GM18868 (cell line): ENCODE measurements at regions not wholly inside any gene's neighbourhood (a gene's known extent, or its start where the extent isn't known, plus 50 kb on each side); places are given as distances from the start of the nearest gene placed in this dataset.

Source experiments
- ATAC-seq: cut with Tn5 transposase; IDR thresholded peaks from one replicate; pipeline ENCODE4 v1.9.1; 2021; ENCODE audit warnings: mild to moderate bottlenecking, moderate library complexity; ENCODE audit not compliant: unreplicated experiment

DNA sequence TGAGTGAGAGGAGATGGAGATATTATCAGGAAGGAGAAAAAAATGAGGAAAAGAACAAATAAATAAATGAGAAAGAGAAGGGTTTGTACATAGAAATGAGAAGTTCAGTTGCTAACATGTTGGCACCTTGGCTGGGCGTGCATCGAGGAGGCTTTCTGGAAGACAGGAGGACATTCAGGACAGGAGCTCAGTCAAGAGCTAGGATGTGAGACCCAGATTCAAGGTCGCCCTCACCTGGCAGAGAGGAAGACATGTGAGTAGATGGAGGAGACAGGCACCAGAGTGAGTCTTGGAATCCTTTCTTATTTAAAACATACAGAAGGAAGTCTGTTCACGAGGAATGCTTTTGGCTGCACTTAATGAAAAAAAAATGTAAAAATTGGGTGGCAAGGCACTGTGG is 640.9 kb downstream of the NPHP4 start:
- ATAC-seq = no peak

DNA sequence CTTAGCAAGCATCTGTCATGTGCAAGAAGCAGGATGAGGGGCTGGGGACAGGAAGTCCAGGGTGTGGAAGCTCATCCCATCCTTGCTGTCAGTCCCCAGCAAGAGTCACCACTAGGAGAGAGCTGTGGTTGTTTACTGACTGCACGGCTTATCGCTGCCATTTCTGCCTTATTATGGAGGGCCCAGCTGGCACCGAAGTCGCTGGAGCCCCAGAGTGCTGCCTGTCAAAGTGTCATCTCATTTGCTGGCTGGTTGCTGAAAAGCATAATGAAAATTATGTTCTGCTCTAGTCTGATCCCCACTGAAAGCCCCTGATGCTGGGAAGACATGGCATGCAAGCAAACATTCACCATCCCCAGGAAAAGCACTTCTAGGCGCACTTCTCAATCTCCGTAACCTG is 642.7 kb downstream of the NPHP4 start:
- ATAC-seq = no peak

DNA sequence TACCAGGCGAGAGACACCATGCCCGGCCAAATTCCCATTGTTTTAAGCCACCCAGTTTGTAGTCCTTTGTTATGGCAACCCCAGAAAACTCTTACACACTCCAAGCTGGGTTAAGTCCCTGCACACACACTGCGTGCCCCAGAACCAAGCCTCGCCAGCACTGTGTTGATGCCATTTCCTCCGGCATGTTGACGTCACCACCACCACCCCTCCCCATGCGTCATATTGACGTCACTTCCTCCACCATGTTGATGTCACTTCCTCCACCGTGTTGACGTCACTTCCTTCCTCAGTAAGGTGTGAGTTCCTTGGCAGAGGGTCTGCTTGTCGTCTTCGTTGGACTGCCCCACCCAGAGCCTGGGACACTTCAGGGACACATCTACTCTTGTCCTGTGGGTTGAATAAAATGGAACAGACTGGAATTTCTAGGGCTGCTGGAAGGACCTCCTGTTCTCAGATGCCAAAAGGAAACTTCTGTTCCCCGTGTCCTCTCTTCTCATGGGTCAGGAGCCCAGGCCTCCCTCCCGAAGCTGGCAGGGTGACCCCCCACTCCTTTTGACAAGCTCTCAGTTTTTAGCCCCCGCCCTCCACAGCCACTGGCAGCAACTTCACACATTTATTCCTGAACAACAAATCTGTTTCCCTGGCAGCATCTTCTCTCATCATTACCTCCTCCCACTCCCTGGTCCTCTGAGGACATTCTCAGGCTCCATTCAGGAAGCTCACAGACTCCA is 643.3 kb downstream of the NPHP4 start:
- ATAC-seq = no peak

- no peak for ATAC-seq
Observed at GRCh38 chr1:5347726-5348125, 644.5 kb downstream of the NPHP4 start.

- ATAC-seq = no peak
Observed at GRCh38 chr1:5345556-5345955, 646.7 kb downstream of the NPHP4 start.

GRCh38 chr1:5343256-5344020 is 648.8 kb downstream of the NPHP4 start:
- ATAC-seq = no peak

DNA sequence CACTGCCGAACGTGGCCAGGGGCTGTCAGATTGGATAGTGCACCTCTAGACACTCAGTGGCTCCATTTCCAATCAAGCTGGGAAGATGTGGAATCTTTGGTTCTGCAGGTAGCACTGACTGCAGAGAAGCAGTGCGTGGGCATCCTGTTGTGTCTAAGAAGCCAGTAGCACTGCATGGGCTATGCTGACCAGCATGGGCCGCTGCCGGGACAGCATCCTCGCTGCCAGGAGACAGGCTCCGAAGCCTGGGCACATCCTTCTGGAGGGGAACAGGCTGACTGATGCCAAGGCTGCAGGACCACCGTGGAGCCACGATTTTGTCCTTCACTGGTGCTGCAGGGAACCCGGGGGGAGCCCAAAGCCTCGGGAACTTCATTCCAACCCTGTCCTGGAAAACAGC is 649.4 kb downstream of the NPHP4 start:
- ATAC-seq = no peak

- ATAC-seq = no peak
Observed at GRCh38 chr1:5342172-5342571, 650.1 kb downstream of the NPHP4 start.

GRCh38 chr1:5341471-5341870 is 650.8 kb downstream of the NPHP4 start:
- no peak for ATAC-seq

DNA sequence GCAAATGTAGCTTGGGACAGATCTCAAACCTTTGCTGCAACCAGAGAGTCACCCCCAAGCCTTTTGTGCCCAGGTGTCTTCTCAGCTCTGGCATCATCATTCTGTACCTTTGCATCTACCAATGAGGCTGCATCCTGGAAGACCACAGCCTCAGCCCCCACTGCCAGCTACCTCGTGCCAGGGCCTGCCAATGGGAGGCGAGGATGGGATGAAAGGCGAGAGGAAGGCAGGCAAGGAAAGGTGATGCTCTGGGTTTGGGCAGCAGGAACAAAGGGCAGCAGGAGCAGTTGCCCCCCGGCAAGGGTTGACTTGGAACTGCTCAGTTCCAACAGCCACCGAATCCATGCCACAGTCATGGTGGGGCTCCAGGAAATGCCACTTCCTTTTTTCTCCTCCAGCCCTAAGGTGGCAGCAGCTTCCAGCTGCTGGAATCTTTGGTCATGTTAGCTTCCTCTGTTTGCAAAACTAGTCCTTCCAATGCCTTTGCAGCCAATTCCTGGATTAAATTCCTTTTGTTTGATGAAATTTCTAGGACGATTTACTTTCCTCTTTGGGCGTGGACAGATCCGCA is 651.6 kb downstream of the NPHP4 start:
- ATAC-seq = no peak

GRCh38 chr1:5338466-5338865 is 653.8 kb downstream of the NPHP4 start:
- no peak for ATAC-seq

DNA sequence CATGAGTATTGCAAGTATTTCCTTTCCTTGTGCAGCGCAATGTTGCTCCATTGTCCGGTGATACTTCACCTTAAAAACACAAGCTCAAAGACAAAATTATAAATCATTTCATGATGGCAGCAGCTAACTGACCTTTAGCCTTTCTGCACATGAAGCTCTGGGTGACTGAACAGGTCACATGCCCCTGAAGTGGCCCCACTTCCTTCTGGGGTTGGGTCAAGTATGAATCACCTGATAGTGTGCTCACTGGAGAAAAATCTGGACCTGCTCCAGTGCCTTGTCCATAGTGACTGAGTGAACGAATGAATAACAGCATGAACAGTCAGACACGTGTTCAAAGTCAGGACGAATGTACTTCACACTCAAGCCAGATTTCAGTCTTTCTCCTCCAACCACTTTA is 658.9 kb downstream of the NPHP4 start:
- ATAC-seq = no peak

DNA sequence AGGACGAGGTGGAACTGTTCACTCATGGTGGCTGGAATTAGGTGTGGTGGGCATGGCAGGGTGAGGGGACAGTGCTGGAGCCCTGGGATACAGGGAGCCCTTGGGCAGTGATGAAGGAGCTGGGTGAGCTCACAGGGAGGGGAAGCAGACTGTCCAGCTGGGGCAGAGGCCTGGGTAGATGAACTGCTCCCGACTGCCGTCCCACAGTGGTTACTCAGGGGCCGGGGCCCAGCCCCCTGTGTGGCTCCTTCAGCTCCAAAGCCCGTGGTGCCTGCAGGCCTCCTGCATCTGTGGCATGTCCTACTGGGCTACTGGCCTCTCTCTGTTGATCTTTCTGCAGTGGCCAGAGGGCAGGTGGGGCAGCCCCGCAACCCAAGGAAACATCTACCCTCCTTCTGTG is 661.1 kb downstream of the NPHP4 start:
- ATAC-seq = no peak

DNA sequence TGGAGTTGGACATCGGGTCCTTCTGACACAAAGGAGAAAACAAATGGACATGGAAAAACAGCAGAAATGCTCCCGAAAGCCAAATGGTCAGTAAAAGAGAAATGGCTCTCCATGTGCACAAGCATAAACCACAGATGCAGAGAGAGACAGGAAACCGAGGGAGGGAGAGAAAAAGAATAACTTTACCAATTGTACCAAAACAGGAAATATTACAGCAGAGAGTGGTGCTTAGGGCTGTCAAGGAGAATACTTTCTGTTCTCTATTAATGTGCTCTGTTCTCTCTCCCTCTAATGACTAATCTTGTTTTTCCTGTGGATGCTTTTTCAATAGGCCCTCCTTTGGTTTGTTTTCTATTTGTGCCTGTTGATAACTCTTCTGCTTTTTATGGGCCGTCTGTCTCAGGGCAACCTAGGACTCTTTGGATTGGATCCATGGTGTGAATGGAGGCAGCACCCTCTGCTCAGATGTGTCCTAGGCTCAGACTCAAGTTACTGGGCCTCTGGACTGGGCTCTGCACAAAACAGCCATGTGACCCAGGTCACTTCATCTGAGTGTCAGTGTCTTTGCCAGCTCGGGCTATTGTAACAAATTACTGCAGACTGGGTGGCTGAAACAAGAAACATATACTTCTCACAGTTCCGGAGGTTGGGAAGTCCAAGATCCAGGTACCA is 663.0 kb downstream of the NPHP4 start:
- ATAC-seq = no peak

GRCh38 chr1:5324883-5325282 is 667.3 kb downstream of the NPHP4 start:
- no peak for ATAC-seq

- no peak for ATAC-seq
Observed at GRCh38 chr1:5318143-5318816, 663.9 kb downstream of the AJAP1 start.

- no peak for ATAC-seq
Observed at GRCh38 chr1:5317391-5317790, 663.0 kb downstream of the AJAP1 start.

DNA sequence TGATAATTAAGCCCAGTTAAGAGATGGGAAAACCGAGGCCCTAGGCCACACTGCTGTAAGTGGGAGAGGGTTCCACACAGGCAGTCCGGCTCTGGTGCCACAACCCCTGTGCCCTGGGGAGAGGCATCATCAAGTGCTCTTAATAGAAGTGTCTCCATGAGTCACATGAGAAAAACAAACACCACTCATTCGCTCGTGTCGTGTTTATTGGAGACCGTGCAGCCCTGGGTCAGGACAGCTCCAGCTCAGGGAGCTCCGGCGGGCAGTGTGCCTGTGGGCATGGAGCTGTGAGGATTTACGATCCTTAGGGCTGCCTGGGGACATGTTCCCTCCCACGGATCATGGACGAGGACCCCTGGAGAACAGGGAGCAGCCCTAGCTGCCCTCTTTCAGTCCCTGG is 658.5 kb downstream of the AJAP1 start:
- ATAC-seq = no peak

DNA sequence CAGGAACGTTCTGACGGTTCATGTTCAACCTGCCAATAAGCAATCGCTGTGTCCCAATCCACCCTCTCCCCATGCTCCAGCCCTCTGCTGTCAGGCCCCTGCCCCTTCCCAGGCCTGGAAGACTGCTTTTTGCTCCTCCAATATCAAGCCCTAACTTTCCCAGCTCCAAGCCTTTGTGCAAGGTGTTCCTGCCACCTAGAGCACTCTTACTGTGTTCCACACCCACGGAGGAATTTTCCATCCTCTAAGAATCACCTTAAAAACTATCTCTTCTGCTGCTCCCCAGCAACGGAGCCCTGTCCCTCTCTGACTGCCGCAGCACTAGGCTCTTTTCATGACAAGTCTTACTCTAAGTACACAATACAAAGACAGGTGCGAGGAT is 657.9 kb downstream of the AJAP1 start:
- ATAC-seq = no peak

DNA sequence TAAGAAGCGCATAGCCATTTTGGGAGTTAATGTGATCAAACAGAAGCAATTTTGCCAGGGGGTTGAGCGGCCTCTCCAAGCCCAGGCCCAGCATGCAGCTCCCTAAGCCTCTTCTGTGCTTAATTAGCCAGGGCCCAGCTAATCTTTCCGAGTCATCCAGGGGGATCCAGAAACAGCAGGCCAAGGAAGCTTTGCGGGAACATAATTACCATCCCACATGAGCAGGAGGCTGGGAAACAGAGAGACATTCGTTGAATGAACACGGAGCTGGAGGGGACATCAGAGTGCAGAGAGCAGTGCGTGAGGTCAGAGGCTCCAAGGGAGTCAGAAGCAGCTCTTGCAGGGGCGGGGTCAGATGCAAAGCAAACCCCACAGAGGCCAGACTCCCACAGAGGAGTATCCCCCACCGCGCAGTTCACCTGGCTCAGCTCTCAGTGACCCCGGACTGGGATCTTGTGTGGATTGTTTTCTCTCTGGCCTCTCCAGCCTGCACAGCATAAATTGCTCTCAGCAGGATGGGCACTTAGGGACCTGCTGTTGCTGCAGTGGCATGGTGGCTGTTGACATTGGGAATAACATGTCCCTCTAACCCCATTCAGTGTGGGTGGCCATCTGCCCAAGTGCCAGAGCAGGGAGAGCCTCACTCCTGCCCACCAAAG is 657.4 kb downstream of the AJAP1 start:
- no peak for ATAC-seq

DNA sequence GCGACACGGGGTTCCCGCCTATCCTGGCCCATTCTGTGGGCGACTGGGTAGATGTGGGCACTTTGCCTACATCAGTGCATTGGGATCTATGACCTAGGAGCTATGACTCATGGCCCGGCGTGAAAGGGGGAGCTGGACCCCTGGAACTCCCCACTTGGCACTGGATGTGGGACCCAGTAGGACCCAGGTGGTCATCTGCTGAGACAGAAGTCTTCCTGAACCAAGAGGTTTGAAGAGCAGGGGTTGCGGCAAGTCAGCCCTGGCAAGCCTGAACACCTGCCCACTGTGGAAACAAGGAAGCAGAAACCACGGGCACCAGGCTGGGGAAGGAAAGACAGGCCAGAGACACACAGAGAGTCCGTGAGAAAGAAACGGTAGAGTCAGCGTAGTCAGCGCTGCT is 656.7 kb downstream of the AJAP1 start:
- no peak for ATAC-seq
